ENCODE measurements at regions not wholly inside any gene's neighbourhood (a gene's known extent, or its start where the extent isn't known, plus 50 kb on each side); places are given as distances from the start of the nearest gene placed in this dataset.
"Not testable (repeated sequence)": the region's sequence is repeated elsewhere in the genome, so short reads cannot be mapped to it uniquely, and the experiment has no call there.

DNA sequence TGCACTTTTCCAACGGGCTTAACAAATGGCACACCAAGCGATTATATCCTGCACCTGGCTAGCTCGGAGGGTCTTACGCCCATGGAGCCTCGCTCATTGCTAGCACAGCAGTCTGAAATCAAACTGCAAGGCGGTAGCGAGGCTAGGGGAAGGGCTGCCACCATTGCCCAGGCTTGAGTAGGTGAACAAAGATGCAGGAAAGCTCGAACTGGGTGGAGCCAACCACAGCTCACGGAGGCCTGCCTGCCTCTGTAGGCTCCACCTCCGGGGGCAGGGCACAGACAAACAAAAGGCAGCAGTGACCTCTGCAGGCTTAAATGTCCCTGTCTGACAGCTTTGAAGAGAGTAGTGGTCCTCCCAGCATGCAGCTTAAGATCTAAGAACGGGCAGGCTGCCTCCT, 365.4 kb downstream of the MMUT start:
- DNase-seq (ENCODE audit: low read depth), result not testable (repeated sequence)

- no peak for DNase-seq (ENCODE audit: low read depth)
Measured at GRCh38 chr6:49097116-49097515, 365.9 kb downstream of the MMUT start.

GRCh38 chr6:49088631-49089030, 374.4 kb downstream of the MMUT start:
- no peak for DNase-seq (ENCODE audit: low read depth)

GRCh38 chr6:49087369-49087768, 375.7 kb downstream of the MMUT start:
- no peak for DNase-seq (ENCODE audit: low read depth)

DNA sequence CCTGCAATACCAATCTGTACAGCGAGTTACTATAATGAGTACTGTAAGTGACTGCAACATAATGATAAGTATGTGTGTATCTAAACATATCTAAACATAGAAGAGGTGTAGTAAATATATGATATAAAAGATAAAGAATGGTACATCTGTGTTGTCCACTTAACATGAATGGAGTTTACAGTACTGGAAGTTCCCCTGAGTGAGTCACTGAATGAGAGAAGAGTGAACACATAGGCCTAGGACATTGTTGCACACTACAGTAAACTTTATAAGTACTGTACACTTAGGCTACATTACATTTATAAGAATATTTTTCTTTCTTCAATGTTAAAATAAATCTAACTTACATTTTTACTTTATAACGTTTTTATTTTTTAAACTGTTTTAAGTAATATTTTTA, 380.4 kb downstream of the MMUT start:
- DNase-seq (ENCODE audit: low read depth), result no peak

GRCh38 chr6:49072885-49073620, 390.0 kb downstream of the MMUT start:
- DNase-seq (ENCODE audit: low read depth), result no peak

DNA sequence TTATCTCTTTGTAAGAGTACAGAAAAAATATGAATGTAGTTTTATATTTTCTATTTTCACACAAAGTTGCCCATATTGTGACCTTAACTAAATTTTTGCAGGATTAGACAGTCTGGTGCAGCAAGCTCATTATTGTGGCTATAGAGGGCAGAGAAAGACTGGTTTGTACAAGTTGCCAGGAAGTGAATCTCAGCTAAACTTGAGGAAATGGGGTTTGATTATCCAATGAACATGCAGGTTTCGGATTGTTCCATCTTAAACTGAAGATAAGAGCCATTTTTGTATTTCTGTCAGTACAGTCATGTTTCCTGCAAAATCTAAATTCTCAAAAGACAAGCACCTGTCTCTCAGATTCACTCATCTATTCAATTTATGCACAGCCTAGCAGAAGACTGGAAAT, 390.9 kb downstream of the MMUT start:
- no peak for DNase-seq (ENCODE audit: low read depth)

- DNase-seq (ENCODE audit: low read depth), result no peak
Measured at GRCh38 chr6:49070411-49070810, 392.6 kb downstream of the MMUT start.

DNA sequence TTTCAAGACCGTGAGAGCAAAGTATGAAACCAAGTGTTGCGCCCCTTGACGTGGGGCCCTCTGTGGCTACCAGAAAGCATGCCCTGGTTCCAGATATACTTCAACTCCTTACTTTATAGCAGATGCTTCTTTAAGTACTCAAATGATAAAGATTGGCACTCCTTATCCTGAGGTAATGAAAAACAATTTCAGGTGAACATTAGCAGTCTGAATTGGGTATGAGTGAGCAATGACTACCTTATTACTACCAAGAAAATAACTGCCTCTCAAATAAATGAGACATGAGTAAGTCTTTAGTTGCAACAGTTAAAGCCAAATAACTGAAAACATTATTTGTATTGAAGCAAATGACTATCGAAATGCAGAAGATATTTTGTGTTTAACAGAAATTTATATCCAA, 408.7 kb downstream of the MMUT start:
- DNase-seq (ENCODE audit: low read depth), result no peak

DNA sequence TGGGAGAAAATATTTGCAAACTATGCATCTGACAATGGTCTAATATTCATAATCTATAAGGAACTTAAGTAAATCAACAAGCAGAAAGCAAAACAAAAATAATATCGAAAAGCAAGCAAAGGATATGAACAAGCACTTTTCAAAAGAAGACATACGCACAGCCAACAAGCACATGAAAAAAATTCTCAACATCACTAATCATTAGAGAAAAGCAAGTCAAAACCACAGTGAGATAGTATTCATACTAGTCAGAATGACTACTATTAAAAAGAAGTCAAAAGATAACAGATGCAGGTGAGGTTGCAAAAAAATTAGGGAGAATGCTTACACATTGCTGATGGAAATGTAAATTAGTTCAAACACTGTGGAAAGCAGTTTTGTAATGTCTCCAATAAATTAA, 410.2 kb downstream of the MMUT start:
- DNase-seq (ENCODE audit: low read depth), result no peak

GRCh38 chr6:49051281-49051680, 411.8 kb downstream of the MMUT start:
- no peak for DNase-seq (ENCODE audit: low read depth)

GRCh38 chr6:49050584-49050983, 412.5 kb downstream of the MMUT start:
- DNase-seq (ENCODE audit: low read depth), result no peak

DNA sequence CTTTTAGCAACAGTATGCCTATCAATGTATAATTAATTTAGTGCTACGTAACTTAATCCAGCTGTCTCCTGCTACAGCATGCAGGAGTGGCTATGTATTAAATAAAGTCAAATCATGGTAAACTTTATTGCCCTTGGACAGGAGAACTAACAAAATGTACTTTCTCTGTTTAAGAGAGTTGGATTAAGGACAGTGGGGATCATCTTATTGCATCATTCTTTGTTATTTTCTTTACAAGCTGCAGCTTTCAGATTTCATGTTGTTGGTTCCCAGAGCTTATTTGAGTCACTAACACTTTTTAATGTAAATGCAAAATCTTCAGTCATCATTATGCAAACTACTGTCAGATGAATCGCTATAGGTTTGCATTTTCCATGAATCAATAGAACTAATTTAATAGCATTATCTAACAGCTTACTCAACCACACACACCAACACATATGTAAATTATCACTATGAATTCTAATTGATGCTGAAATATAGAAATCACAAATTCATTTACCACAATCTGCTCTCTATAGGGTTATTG, 424.7 kb downstream of the MMUT start:
- no peak for DNase-seq (ENCODE audit: low read depth)

DNA sequence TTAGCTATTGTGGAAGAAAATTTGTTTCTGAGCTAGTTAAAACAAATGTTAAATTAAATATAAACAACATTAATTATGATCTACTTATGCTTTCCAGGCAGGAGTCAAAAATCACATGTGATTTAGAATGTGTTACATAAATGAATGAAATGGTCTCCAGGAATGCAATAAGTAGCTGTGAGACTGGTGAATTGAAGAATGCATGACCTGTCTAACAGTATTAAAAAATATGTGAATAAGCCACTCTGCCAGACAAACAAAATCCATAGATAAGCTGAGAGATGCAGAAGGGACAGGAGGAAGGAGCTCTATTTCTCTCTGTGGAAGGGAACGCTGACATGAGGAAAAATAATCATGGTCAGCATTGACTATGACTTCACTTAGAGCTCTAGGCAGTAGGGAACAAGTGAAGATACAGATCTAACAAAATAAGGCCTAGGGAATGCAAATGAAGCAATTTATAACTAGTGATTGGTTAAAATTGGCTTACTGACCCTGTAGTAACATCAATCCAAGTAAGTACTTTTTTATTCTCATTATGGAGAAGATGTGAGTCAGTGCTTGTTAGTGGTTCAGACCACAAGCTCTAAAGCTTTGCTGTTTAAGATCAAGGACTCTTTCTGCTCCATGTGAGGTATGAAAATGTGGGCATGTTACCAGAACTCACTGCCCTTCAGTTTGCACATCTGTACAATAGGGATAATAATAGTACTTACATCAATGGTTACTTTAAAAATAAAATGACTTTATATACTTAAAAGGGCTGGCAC, 432.6 kb downstream of the MMUT start:
- DNase-seq (ENCODE audit: low read depth), result no peak

DNA sequence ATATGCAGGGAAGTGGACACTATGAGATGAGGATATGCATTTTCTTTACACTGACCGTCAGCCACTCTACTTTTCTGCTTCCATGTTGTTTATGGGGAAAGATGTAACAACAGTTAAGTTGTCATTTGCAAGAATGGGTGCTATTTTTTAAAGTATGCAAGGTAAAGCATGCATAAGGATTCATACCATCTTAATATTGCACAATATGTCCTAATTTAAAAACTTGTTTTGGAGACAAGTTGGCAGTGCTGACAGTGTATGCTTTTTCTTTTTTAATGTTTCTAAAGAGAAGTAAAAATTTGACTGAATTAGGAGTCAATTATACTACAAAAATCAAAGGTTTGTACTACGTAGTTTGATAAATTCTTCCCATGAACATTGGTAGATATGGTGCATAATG, 435.4 kb downstream of the MMUT start:
- DNase-seq (ENCODE audit: low read depth), result no peak

DNA sequence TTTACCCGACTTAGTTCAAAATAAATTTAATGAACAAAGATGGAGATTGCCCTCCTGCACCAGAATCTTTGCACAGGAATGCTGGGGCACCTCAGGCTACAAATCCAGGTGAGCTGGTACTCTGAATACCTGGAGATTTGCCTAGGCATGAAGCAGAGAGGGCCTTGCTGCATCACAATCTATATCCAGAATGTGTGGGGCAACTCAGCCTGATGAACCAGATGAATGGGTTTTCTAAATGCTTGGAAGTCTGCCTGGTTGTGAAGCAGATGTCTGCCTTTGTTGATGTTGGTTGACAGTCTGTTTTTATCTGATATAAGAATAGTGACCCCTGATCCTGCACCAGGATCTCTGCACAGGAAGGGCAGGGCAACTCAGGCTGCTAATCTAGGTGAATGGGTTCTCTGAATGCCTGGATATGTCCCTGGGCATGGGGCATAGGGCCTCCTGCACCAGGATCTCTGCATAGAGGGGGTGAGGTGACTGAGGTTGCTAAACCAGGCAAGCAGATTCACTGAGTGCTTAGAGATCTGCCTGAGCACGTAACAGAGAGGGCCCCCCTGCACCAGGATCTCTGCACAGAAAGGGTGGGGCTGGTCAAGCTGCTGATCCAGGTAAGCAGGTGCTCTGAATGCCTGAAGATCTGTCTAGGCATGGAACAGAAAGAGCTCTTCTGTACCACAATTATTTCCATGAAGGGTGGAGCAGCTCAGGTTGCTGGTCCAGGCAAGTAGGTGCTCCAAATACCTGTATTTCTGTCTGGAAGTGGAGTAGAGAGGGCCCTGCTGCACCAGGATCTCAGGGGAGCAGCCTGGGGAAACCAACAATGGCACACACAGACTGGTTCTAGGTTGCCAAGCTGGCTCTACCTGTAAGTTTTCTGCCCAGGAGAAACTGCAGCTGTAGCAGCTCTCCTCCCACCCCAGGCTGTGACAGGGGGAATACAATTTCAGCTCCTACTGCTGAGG, 437.5 kb downstream of the MMUT start:
- no peak for DNase-seq (ENCODE audit: low read depth)

GRCh38 chr6:49004801-49005200, 458.3 kb downstream of the MMUT start:
- no peak for DNase-seq (ENCODE audit: low read depth)

GRCh38 chr6:49003348-49003747, 459.7 kb downstream of the MMUT start:
- DNase-seq (ENCODE audit: low read depth), result no peak

- peak; percentile 2 for DNase-seq (ENCODE audit: low read depth)
Measured at GRCh38 chr6:49001856-49002541, 461.1 kb downstream of the MMUT start.

GRCh38 chr6:48998574-48998973, 464.5 kb downstream of the MMUT start:
- DNase-seq (ENCODE audit: low read depth), result no peak

DNA sequence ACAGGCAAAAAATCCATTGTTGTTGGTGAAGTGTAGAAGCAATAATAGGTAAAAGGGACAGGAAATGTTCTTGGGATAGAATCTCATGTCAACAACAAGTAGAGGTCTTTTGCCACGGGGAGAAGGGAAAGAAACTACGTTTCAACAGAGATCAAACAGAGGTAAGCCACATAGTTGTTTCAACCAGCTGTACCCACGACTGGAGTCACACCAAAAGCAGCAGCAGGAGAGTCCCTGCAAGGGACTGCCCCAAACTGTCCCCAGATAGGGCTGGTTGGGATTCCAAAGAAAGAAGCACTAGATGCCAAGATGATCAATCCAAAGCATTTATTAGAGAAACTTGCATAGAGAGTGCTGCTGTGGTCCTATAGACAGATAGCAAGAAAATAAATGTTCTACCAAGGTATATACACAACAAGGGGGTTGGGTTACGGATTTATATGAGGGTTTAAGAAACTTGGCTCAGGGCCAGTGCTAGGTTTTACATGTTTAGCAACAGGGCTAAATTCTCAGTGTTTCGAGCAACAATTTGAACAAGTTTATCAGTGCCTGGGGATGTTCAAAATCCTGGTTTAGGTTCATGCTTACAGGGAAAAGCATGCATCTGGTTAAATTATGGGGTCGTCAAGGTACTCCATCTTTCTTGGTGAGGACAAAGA, 466.5 kb downstream of the MMUT start:
- DNase-seq (ENCODE audit: low read depth), result no peak

Data from forelimb muscle (tissue), 1 donor.